Activated naive CD8-positive, alpha-beta T cell treated with anti-CD3 and anti-CD28 coated beads, Interleukin-2, amount 50 U/mL, for 24 hours (primary cell): ENCODE measurements at regions not wholly inside any gene's neighbourhood (a gene's known extent, or its start where the extent isn't known, plus 50 kb on each side); places are given as distances from the start of the nearest gene placed in this dataset.

ENCODE experiments used
- ATAC-seq: fragments of 150-1000 bp; cut with Tn5 transposase; one replicate; pipeline ENCODE4 v1.10.0; 2021
- DNase-seq: peaks from one replicate; pipeline ENCODE4 v3.0.0; 2021
- H3K27ac Mint-ChIP-seq: one replicate; pipeline ENCODE4 v1.8.0; 2021; ENCODE audit warnings: mild to moderate bottlenecking, mixed read lengths
- H3K27me3 Mint-ChIP-seq: one replicate; pipeline ENCODE4 v1.8.0; 2021; ENCODE audit warnings: mixed read lengths
- H3K36me3 Mint-ChIP-seq: one replicate; pipeline ENCODE4 v1.8.0; 2021; ENCODE audit warnings: low read depth, mixed read lengths
- H3K4me1 Mint-ChIP-seq: one replicate; pipeline ENCODE4 v1.8.0; 2021; ENCODE audit warnings: mixed read lengths
- H3K4me3 Mint-ChIP-seq: one replicate; pipeline ENCODE4 v1.8.0; 2021; ENCODE audit warnings: mild to moderate bottlenecking, moderate library complexity, mixed read lengths
- H3K9me3 Mint-ChIP-seq: one replicate; pipeline ENCODE4 v1.8.0; 2021; ENCODE audit warnings: mixed read lengths

DNA sequence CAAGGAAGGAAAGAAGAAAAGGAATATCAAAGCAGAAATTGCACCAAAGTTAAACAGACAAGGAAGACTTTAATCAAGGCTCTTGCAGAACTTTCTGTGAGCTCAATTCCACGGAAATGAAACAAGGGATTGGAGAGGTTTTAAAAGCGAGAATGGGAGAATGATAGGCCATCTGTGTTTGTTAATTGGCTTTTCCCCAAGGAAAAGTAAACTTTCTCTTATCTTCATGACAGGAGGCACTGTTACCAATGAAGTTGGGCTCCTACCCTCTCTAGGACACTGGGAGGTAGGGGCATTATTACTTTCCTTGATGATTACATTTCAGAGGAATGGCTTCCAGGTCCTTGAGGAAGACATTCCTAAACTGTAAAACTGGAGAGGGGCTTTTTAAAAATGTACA is 328.8 kb upstream of the NWD2 start:
- Mint-ChIP-seq H3K36me3 (no peaks in the 10 kb centered on the region), H3K4me3 (no peak overlapping the region)

DNA sequence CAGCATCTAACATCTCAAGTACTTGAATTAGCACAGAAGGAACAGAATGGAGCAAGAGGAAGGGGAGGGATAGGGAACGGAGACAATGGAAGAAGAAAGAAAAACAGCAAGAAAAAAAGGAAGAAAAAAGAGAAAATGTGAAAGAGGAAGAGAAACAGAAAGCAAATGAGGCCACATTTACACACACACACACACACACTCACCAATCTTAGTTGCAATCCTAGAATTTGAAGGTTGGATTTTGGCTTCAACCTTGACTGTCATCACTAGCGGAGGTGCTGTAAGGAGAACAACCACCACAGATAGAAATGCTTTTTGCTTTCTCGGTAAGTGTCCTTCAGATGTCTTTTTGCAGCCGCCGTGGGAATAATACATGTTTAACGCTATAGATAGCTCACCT is 327.1 kb upstream of the NWD2 start:
- H3K4me3 Mint-ChIP-seq, result no peak overlapping the region
- ATAC-seq (no peak), DNase-seq (no peak)
- H3K27ac Mint-ChIP-seq, result no peak overlapping the region
- no peaks in the 10 kb centered on the region for H3K4me1 Mint-ChIP-seq
- no peaks in the 10 kb centered on the region for H3K27me3 Mint-ChIP-seq
- H3K36me3 Mint-ChIP-seq, result no peaks in the 10 kb centered on the region
- H3K9me3 Mint-ChIP-seq, result no peaks in the 10 kb centered on the region

More for the DNA sequence above, 328.8 kb upstream of the NWD2 start:
- DNase-seq (no peak), ATAC-seq (no peak)
- Mint-ChIP-seq H3K27me3 (no peaks in the 10 kb centered on the region), H3K9me3 (no peaks in the 10 kb centered on the region), H3K27ac (no peak overlapping the region), H3K4me1 (no peaks in the 10 kb centered on the region)

DNA sequence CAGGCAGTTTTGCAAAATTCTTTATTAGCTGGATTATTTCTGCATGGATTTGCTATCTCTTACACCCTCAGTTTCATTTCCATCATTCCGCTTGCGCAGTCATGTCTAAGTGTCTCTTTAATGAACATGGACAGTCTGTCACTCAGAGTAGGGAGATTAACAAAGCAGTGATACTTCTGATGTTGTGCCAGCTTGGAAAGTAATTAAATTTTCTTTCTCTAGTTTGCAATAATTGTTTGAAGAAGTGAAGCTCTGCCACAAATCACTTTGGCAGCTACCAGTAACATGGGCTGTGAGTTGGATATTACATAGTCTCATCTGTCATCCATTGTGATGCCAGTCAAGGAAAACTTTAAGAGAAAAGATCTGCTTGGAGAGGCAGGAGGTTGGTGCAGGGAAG is 324.8 kb upstream of the NWD2 start:
- Mint-ChIP-seq H3K36me3 (no peaks in the 10 kb centered on the region), H3K27me3 (no peaks in the 10 kb centered on the region), H3K4me1 (no peaks in the 10 kb centered on the region), H3K4me3 (no peak overlapping the region), H3K27ac (no peak overlapping the region), H3K9me3 (no peaks in the 10 kb centered on the region)
- no peak for DNase-seq
- ATAC-seq, result no peak

DNA sequence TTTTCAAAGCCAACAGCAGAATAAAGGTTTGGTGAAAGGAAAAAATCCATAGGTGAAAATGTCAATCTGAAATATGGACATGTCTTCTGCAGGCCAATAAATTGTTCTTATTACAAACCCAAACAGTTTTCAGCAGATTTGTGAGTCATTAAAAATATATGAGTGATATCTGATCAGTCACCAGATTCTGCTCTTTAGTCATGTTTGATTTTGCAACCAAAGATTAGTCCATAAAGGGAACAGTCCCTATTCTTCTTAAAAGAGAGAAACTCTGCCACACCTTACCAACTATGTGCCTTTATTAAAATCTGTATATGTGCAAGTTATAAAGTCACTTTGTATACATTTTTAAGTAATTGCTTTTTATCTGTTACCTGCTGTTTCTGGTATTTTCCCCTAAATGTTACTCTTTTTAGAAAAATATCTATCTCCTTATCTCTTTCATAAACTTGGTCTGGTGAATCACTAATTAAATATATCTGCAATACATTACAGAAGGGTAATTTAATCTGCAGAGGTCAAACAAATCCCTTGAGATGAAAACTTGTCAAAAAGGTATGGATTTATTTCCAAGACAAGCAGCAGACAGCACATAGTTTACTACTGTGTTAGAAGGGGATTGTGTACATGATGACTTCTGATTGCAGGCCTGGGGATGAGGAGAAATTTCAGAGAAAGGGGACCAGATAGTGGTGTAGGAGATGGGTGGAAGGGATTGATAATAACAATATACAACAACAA is 322.9 kb upstream of the NWD2 start:
- DNase-seq (no peak), ATAC-seq (no peak)
- Mint-ChIP-seq H3K36me3 (no peaks in the 10 kb centered on the region), H3K27me3 (no peaks in the 10 kb centered on the region), H3K9me3 (no peaks in the 10 kb centered on the region), H3K27ac (no peak overlapping the region), H3K4me3 (no peak overlapping the region), H3K4me1 (no peaks in the 10 kb centered on the region)

DNA sequence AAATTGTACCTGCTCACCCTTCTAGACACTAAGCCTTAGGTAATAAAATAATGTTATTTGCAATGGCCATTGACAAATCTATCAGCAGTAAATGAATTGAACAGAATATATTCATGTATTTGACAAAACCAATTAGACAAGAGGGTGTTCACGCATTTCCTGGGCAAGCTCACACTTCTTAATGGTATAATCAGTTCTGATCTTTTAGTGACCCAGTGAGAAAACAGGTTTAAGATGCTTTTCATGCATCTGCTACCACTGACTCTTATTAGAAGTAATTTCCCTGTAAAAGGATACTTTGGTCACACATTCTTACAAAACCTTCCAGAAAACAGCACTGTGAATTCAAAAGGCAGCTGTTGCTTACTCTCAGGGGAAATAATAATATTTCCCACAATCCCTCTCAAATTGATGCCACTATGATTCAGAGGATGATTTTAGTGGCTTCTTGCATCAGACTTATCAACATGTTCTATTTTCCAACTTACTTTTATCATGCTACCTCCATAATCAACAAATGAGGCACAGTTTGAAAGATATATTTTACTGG is 313.9 kb upstream of the NWD2 start:
- Mint-ChIP-seq H3K4me3 (no peak overlapping the region), H3K4me1 (no peaks in the 10 kb centered on the region), H3K9me3 (no peaks in the 10 kb centered on the region), H3K36me3 (no peaks in the 10 kb centered on the region), H3K27me3 (peaks cover 3% of the 10 kb centered on the region), H3K27ac (no peak overlapping the region)
- no peak for DNase-seq
- ATAC-seq, result no peak

DNA sequence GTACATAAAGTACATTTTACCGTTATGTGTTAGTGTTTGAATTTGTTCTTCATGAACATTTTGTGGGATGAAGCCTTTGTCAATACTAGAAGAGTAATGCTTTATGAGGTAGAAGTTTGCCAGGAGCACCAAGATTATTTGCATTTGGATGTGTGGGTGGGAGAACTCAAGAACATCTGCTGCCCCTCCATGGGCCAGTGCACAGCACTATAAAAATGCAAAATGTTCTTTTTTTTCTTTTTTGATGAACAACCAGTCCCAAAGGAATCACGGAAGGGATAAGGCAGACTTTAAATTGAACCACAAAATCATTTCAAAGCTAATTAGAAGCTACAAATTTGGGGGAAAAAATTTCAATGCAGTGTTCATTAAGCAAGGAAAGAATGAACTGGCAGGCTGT is 300.3 kb upstream of the NWD2 start:
- no peak for ATAC-seq
- no peak for DNase-seq
- no peaks in the 10 kb centered on the region for H3K27me3 Mint-ChIP-seq
- no peak overlapping the region for H3K4me3 Mint-ChIP-seq
- H3K36me3 Mint-ChIP-seq, result no peaks in the 10 kb centered on the region
- H3K9me3 Mint-ChIP-seq, result no peaks in the 10 kb centered on the region
- no peaks in the 10 kb centered on the region for H3K4me1 Mint-ChIP-seq
- H3K27ac Mint-ChIP-seq, result no peak overlapping the region

DNA sequence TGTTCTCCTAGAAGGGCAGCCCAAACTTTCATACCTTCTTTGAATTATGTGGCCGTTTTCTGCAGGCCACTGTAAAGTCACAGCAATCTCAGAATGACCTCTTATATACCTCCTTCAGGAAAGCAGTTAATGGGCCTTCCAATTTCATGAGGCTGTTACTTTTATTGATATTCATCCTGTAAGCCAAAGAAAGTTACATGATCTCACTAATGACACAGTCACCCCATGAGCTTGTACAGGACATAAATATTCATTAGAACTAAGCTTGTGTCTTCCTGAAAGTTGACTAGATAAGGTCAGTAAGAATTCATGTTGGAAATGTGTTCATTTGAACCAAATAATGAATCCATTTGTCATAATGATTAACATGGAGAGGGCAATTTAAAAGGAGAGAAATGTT is 283.1 kb upstream of the NWD2 start:
- no peaks in the 10 kb centered on the region for H3K4me1 Mint-ChIP-seq
- DNase-seq (no peak), ATAC-seq (no peak)
- H3K4me3 Mint-ChIP-seq, result no peak overlapping the region
- no peak overlapping the region for H3K27ac Mint-ChIP-seq
- H3K9me3 Mint-ChIP-seq, result no peaks in the 10 kb centered on the region
- peaks cover 4% of the 10 kb centered on the region for H3K27me3 Mint-ChIP-seq
- H3K36me3 Mint-ChIP-seq, result no peaks in the 10 kb centered on the region

DNA sequence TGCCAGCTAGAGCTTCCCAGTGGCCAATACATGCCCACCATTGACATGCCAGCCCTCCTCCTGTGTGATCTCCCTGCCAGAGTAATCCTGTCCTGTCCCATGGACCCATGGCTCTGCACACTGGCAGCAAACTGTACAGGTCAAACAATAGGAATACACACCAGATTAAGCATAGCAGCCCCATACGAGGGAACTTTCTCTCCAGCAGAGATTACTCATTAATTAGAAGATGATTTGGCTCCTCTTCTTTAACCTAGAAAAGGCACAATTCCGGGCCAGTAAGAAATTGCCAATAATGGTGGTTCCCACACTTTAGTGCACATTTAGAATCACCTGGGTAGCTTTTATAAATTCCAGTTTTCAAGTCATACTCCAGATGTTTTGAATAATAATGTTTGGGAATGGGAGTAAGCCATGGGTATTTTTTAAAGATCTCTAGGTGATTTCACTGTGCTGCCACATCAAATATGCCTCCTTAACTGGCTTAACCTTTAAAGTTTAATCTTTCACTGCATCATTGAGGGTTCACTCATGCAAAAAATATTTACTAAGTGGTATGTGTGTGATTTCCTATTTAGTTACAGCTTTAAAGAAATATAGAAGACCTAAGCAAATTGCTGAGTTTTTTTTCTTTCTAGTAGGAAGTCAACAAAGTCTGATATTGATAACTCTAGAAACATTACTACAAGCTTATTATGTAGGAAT is 277.6 kb upstream of the NWD2 start:
- ATAC-seq (no peak), DNase-seq (no peak)
- no peaks in the 10 kb centered on the region for H3K4me1 Mint-ChIP-seq
- H3K9me3 Mint-ChIP-seq, result no peaks in the 10 kb centered on the region
- no peaks in the 10 kb centered on the region for H3K36me3 Mint-ChIP-seq
- no peak overlapping the region for H3K4me3 Mint-ChIP-seq
- H3K27me3 Mint-ChIP-seq, result no peaks in the 10 kb centered on the region
- no peak overlapping the region for H3K27ac Mint-ChIP-seq

DNA sequence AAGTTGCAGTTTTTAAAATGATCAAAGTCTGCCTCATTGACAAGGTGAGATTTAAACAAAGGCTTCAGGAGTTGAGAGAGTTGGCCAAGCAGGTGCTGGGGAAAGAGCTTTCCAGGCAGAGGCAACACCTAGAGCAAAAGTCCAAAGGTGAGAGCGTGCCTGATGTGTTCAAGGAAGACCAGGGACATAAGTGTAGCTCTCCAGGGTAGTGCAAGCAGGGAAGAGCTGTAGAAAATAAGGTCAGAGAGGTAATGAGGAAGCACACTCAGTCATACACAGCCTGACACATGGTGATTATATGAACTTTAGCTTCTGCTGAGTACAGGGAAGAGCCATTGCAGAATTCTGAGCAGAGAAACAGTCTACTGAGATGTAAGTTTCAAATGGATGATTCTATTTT is 265.0 kb upstream of the NWD2 start:
- DNase-seq, result no peak
- no peaks in the 10 kb centered on the region for H3K9me3 Mint-ChIP-seq
- H3K27me3 Mint-ChIP-seq, result peaks cover 3% of the 10 kb centered on the region
- no peak for ATAC-seq
- no peaks in the 10 kb centered on the region for H3K4me1 Mint-ChIP-seq
- H3K4me3 Mint-ChIP-seq, result no peak overlapping the region
- H3K27ac Mint-ChIP-seq, result no peak overlapping the region
- no peaks in the 10 kb centered on the region for H3K36me3 Mint-ChIP-seq

DNA sequence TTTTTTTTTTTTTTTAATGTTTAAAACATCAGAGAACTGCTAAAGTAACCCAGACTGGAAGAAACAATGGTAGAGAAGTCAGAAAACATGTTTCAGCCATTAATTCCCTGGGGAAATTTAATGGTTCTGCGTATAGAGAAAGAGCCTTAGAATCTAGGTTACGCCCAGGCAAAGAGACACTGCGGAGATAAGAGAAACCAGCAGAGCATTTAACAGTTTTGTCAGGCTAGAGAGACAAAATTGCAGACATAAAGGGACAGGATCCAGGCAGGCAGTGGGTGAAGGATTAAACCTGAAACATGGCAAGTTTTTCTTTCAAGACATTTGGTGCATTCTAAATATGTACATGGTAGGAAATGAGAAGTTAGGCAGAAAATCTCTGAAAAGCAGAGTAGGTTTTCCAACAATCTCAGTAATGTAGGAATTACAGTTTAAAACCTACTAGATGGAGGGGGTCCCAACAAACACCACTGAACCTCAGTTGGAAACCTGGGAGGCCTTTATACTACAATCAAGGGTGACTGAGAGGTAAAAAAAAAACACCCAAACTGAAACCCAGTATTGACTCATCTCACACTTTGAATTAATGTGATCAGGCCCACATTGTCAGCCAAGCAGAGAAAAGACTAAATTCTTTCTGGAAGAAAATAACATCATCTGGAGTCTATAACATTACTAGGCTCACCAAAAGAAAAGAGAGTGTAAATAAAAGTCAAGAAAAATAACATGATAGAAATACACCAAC is 254.2 kb upstream of the NWD2 start:
- H3K9me3 Mint-ChIP-seq, result no peaks in the 10 kb centered on the region
- no peaks in the 10 kb centered on the region for H3K4me1 Mint-ChIP-seq
- no peak overlapping the region for H3K4me3 Mint-ChIP-seq
- no peak overlapping the region for H3K27ac Mint-ChIP-seq
- ATAC-seq (no peak), DNase-seq (no peak)
- H3K36me3 Mint-ChIP-seq, result no peaks in the 10 kb centered on the region
- H3K27me3 Mint-ChIP-seq, result no peaks in the 10 kb centered on the region

DNA sequence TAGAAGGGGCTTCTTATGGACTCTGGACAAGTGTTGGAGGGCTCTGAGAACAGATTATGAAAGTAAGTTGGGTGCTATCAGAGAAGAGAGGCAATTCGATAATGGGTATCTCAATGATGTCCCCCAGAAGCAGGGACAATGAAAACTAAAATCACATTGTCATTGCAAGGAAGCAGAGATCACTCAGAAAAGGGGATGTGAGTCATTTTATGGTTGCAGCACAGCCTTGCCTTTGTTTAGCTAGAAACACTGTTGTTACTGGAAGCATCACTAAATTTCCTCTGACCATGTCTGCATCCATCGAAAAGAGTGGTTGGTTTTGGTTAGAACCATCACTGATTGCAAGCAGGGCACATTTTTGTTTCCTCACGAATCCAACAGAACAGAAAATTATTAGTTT is 246.8 kb upstream of the NWD2 start:
- ATAC-seq, result no peak
- no peak overlapping the region for H3K4me3 Mint-ChIP-seq
- no peaks in the 10 kb centered on the region for H3K27me3 Mint-ChIP-seq
- no peak overlapping the region for H3K27ac Mint-ChIP-seq
- H3K4me1 Mint-ChIP-seq, result no peaks in the 10 kb centered on the region
- no peak for DNase-seq
- H3K36me3 Mint-ChIP-seq, result no peaks in the 10 kb centered on the region
- H3K9me3 Mint-ChIP-seq, result peaks cover 10% of the 10 kb centered on the region

DNA sequence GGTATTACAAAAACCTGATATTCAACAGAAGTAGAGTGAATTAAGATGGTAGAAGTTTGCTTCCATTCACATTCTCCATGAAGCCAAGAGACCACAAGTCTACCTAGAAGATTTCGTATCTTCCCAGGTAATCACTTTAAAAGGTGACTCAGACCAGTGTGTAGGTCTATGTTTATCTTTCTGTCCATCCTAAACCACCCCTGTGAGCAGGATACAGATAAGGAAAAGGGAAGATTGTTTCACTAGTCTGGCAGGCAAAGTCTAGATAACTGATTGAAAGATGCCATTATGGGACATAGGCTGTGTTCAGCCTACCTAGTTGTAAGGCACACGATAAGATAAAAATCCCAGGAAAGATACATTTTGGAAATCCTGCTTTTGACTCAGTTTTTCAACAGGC is 244.3 kb upstream of the NWD2 start:
- no peak for ATAC-seq
- Mint-ChIP-seq H3K4me3 (no peak overlapping the region), H3K36me3 (no peaks in the 10 kb centered on the region), H3K4me1 (no peaks in the 10 kb centered on the region), H3K27me3 (no peaks in the 10 kb centered on the region), H3K9me3 (peaks cover 17% of the 10 kb centered on the region), H3K27ac (no peak overlapping the region)
- DNase-seq, result no peak

DNA sequence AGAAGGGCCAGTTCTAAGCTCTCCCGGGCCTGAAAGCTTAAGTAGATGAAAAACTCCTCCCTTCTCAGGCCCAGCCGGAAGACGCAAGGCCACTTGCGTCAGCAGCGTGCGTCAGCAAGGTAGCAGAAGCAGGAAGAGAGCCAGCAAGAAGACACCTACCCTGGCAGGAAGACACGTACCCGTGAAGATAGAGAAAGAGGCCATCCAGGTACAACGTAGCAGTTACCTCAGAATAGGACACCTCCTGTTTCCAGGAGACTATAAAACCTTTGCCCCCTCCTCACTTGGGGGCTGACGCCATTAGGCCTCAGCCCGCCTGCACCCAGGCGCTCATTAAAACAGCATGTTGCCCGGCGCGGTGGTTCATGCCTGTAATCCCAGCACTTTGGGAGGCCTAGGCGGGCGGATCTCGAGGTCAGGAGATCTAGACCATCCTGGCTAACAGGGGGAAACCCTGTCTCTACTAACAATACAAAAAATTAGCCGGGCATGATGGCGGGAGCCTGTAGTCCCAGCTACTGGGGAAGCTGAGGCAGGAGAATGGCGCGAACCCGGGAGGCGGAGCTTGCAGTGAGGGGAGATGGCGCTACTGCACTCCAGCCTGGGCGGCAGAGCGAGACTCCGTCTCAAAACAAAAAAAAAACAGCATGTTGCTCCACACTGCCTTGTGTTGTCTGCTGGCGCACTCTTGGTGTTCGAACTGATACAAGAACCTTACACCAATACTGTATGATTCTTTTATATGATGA is 242.7 kb upstream of the NWD2 start:
- Mint-ChIP-seq H3K36me3 (no peaks in the 10 kb centered on the region), H3K4me3 (no peak overlapping the region), H3K27ac (no peak overlapping the region), H3K4me1 (no peaks in the 10 kb centered on the region), H3K9me3 (peaks cover 26% of the 10 kb centered on the region), H3K27me3 (no peaks in the 10 kb centered on the region)
- ATAC-seq (no peak), DNase-seq (no peak)

DNA sequence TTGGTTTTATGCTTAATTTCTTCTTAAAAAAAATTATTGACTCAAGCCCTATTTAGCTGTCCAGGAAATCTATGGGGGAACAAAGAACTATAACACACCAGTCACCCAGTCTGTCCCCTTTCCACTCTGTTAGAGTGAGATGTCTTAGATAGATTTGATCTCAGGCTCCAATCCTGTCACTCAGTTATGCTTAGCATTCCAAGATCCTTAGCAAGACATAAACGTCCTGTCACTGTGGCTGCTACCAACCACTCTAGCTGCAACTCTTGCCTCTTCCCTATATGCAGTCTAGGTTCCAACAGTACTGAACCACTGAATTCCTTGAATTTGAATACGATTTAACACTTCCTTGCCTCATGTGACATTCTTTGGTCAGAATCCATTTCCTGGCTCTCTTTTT is 241.9 kb upstream of the NWD2 start:
- DNase-seq, result no peak
- H3K4me3 Mint-ChIP-seq, result no peak overlapping the region
- H3K4me1 Mint-ChIP-seq, result no peaks in the 10 kb centered on the region
- no peaks in the 10 kb centered on the region for H3K36me3 Mint-ChIP-seq
- no peak overlapping the region for H3K27ac Mint-ChIP-seq
- no peaks in the 10 kb centered on the region for H3K27me3 Mint-ChIP-seq
- no peak for ATAC-seq
- peaks cover 26% of the 10 kb centered on the region for H3K9me3 Mint-ChIP-seq
